8988T (cell line): ENCODE measurements at regions not wholly inside any gene's neighbourhood (a gene's known extent, or its start where the extent isn't known, plus 50 kb on each side); places are given as distances from the start of the nearest gene placed in this dataset.

Experiments used
- DNase-seq: peaks from one replicate; pipeline ENCODE4 v3.0.0; 2011

DNA sequence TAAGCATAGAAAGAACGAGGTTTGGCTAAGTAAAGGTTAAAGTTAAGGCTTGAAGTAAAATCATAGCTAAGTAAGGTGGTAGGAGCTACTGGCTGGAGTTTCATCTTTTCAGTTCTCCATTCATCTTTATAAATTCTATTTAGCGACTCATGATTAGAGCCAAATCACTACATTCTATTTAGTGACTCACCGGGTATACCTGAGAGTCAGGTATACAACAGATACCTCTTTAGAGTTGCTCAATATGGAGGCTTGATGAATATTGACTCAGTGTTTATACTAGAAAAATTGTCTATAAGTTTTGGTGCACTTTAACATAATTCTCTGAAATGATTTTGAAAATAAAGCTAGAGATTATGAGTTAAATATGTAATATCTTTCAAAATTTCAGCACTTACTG, 328.8 kb upstream of the GRM7 start:
- no peak for DNase-seq

- DNase-seq: no peak
These were observed 319.9 kb upstream of the GRM7 start for GRCh38 chr3:6540981-6541380.

DNA sequence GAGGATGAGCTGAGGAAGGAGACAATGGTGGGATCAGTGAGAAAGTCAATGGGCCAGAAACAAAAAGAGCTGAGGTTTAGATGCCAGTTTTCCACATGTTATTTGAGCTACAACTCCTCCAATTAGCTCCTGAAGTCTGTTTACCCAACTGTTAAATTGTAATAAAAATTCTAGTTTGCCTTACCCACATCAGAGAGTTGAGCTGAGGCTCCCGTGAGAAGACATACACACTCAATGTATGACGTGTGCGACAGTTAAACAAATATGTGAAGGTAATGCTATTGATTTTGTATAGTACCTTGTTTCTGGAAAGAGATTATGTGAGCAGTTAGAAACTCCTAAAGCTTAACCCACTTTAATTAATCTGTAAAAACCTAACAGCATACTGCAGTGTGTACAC, 318.1 kb upstream of the GRM7 start:
- DNase-seq: no peak

- DNase-seq: no peak
These were observed 311.6 kb upstream of the GRM7 start for GRCh38 chr3:6549296-6549695.

- DNase-seq: no peak
These were observed 309.8 kb upstream of the GRM7 start for GRCh38 chr3:6551165-6551564.

DNA sequence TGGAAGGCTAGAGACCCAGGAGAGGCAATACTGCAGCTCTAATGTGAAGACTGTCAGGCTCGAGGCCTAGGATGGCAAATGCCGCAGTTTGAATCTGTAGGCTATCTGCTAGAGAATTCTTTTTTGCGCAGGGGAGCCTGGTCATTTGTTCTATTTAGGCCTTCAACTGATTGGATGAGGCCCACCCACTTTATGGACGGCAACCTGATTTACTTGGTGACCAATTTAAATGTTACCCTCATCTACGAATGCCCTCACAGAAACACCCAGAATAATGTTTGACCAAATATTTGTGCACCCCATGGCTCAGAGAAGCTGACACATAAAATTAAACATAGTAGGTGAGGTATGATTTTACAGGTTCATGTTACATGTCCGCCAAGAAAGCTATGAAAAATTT, 300.7 kb upstream of the GRM7 start:
- no peak for DNase-seq

DNA sequence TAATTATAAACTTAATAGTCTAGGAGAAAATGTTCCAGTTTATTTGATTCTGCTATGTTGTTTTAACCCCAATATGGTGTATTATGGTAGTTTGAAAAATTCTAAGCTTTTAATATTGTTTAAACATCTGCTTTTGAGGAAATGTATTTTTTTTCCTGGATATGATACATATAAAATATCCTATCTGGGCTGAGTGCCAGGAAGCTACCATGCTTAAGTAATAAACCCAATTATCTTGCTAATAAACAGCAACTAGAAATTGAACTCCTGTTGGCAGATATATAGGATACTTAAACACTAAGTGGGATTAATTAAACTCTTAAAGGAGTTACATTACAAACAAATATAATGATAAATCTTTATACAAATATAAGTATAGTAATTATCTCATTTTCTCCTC, 293.7 kb upstream of the GRM7 start:
- no peak for DNase-seq

DNA sequence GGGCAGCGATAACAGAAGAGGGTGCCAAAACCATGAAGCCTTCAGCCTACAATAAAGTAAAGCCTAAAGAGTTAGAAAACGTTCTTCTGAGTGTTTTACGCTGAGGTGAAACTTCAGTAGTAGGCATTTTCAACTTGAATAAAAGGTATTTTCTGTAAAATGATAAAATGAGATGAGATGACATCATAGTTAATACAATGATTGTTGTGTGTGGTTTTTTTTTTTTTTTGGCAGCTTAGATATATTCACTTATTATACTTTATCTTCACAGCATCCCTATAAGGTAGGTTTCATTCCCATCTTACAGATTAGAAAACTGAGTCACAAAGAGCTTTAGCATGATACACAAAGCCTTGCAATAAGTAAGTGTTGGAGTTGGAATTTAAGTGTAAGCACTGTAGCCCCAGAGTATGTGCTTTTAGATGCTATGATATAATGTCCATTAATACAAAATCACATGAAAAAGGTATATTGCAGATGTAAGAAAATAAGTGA, 291.9 kb upstream of the GRM7 start:
- DNase-seq: no peak

DNA sequence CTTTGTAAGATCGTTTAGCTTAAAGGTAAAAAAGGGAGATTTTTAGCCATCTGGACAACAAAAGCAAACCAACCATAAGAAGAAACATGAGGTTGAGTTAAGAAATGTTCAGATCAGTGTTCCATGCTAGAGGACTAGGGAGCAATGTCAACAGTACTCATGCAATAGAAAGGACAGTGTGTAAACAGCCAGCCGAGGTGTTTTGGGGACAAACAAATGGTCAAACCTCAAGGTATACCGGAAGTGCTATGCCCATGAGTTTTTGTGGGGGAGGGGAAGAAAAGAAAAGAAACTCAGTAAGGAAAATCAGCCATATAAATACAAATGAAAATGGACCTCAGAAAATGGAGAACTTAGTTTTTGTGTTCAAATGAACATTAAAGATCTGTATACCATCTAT, 289.5 kb upstream of the GRM7 start:
- no peak for DNase-seq

DNA sequence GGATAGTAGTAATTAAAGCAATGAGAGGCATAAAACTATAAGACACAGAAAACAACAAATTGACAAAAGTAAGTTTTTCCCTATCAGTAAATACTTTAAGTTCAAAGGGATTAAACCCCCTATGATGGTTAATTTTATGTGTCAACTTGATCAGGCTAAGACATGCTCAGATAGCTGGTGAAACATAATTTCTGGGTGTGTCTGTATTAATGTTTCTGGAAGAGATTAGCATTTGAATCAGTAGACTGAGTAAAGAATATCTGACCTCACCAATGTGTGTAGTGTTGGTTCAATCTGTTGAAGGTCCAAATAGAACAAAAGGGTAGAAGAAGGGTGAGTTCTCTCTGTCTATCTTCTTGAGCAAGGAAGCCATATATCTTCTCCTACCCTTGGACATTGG, 283.3 kb upstream of the GRM7 start:
- DNase-seq: no peak

DNA sequence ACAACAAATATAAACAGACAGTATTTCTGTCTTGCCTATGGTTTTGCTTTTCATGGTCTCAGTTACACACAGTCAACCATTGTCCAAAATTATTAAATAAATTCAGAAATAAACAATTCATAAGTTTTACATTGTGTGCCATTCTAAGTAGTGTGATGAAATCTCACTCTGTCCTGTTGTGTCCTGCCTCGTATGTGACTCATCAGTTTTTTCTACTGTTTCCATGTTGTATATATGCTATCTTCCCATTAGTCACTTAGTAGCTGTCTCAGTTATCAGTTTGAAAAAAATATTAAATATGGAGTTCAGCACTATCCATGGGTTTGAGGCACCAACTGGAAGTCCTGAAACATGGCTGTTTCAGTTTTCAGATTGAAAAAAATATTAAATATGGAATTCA, 282.4 kb upstream of the GRM7 start:
- no peak for DNase-seq

DNA sequence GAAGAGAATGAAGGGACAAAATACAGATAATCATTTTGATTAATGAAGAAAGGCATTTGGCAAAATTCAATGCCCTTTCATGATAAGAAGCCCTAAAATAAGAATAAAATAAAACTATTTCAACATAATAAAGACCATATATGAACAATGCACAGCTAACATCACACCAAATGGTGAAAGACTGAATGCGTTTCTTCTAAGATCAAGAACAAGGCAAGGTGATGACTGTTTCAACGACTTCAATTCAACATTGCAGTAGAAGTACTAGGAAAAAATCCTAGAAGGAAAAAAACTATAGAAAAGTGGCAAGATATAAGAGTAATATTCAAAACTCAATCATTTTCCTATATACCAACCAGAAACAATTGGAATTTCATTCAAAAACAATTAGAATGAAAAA, 280.1 kb upstream of the GRM7 start:
- no peak for DNase-seq

DNA sequence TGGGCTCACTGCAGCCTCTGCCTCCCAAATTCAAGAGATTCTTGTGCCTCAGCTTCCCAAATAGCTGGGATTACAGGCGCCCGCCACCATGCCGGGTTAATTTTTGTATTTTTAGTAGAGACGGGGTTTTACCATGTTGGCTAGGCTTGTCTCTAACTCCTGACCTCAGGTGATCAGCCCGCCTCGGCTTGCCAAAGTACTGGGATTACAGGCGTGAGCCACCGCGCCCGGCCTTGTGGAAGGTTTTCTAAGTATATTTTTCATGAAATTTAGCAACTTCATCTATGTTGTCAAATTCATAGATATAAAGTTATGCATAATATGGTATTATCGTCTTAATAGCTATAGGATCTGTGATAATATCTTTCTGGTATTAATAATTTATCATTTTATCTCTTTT, 275.6 kb upstream of the GRM7 start:
- DNase-seq: no peak

GRCh38 chr3:6600237-6600636, 260.7 kb upstream of the GRM7 start:
- no peak for DNase-seq

DNA sequence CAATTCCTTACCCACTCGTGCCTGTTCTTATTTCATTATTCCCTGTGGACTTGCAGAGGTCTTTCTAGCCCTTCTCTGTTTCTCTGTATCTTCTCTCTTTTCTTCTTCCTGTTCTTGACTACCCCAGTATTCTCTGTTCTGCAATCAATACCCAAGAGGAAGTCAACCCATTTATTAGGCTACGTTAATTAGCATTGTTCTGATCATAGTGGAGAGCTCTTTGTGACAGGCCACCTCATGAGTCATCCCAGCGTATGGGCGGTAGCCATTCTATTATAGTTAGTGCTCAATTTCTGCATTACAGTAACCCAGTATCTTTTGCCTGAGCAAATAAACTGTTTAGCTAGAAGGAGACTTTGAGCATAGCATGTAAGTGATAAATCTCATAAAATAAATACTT, 259.5 kb upstream of the GRM7 start:
- no peak for DNase-seq

GRCh38 chr3:6602329-6602728, 258.6 kb upstream of the GRM7 start:
- no peak for DNase-seq

- no peak for DNase-seq
These were observed 255.7 kb upstream of the GRM7 start for GRCh38 chr3:6605227-6605626.

DNA sequence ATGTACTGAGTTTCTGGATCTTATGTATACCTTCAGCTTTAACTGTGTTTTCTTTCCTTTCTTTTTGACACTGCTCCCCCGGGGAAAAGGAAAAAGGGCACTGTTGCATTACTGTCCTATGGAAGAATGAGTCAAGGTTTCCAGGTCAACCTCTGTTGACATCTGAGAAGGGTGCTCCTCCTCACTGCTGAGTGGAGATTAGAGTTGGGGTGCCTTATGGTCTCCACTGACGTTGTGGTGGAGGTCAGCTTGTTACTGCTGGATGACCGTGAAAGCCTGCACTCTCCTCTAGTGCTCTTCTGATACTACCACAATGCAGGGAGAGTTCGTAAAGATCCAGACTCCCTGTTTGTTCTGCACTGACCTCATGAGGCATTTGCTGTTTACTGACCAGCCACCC, 252.1 kb upstream of the GRM7 start:
- no peak for DNase-seq

- DNase-seq: no peak
These were observed 248.8 kb upstream of the GRM7 start for GRCh38 chr3:6612034-6612616.

DNA sequence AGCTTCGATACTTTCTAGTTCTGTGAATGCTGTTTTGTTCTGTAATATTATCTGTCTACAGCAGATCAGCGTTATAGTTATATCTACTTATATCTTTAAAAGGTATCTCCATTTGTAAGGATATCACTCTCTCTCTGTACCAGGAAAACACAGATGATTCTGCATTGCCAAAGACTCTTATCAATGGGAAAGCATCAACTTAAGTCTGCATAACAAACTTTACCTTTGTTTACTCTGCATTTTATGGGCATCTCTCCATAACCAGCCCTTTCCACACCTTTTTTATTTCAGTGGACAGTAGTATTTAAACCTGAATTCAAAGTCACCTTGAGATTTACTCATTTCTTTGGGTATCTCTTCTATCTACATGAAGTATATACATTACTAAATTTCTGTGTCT, 238.7 kb upstream of the GRM7 start:
- no peak for DNase-seq

DNA sequence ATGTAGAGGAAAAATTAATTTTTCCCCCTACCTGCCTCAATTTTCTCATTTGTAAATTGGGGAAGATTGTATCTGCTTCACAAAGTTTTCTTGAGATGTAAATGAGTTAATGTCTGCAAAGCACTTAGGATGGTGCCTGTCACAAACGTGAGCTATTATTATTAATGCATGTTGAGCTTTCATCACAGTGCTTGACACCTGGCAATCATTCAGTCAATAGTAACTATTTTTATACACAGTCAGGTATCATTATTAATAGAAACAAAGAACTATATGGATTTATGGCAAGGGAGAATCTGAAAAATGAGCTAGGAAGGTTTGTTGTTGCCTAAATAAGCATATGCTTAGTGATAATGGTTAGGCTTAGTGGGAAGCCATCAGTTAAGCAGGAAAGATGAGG, 238.2 kb upstream of the GRM7 start:
- DNase-seq: no peak

- DNase-seq: no peak
These were observed 229.5 kb upstream of the GRM7 start for GRCh38 chr3:6631376-6631775.

GRCh38 chr3:6640907-6641306, 220.0 kb upstream of the GRM7 start:
- DNase-seq: no peak

DNA sequence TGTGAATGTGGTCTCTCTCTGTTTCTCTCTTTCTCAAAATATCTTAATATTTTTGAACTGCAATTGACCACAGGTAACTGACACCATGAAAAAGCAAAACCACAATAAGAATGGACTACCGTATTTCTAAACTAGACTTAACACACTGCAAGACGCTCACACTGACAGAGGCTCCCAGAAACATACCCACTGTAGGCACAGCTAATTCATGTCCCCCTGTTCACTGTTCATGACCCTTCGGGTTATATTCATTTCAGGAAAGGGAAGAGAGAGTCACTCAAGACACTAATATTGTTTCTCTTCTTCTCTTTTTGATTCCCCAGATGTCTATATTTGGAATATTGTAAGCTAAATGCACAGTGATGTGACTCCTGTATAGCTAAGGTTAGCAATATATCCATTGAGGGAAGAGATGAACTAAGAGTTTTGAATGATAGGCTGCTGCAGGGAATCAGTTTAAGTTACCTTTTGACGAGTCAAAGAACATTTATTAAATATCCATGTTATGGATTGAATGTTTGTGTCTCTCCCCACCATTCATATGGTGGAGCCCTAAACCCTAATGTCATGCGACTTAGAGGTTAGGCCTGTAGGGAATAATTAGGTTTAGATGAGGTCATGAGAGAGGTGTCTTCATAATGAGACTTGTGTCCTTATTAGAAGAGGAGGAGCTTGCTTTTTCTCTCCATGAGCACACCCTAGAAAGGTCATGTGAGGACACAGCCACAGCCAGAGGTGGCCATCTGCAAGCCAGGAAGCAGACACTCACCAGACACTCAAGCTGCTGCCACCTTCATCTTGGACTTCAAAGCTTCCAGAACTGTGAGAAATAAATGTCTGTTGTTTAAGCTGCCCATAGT, 216.6 kb upstream of the GRM7 start:
- no peak for DNase-seq

- DNase-seq: no peak
These were observed 206.2 kb upstream of the GRM7 start for GRCh38 chr3:6654670-6655069.
